GM18909 (cell line): ENCODE measurements at regions not wholly inside any gene's neighbourhood (a gene's known extent, or its start where the extent isn't known, plus 50 kb on each side); places are given as distances from the start of the nearest gene placed in this dataset.

Experiments
- ATAC-seq: cut with Tn5 transposase; IDR thresholded peaks from one replicate; pipeline ENCODE4 v1.9.1; 2021; ENCODE audit warnings: mild to moderate bottlenecking; ENCODE audit not compliant: unreplicated experiment, poor library complexity

- ATAC-seq, result no peak
These were observed 518.1 kb downstream of the HDGFL1 start for GRCh38 chr6:23087471-23087870.

- no peak for ATAC-seq
These were observed 519.4 kb downstream of the HDGFL1 start for GRCh38 chr6:23088761-23089160.

- ATAC-seq, result no peak
These were observed 520.6 kb downstream of the HDGFL1 start for GRCh38 chr6:23089981-23090380.

- no peak for ATAC-seq
These were observed 522.4 kb downstream of the HDGFL1 start for GRCh38 chr6:23091795-23092194.

GRCh38 chr6:23096876-23097275, 527.5 kb downstream of the HDGFL1 start:
- no peak for ATAC-seq

GRCh38 chr6:23097566-23097965, 528.2 kb downstream of the HDGFL1 start:
- no peak for ATAC-seq

GRCh38 chr6:23106951-23107350, 537.6 kb downstream of the HDGFL1 start:
- ATAC-seq, result no peak

GRCh38 chr6:23111984-23112383, 542.6 kb downstream of the HDGFL1 start:
- no peak for ATAC-seq

- no peak for ATAC-seq
These were observed 545.6 kb downstream of the HDGFL1 start for GRCh38 chr6:23114812-23115504.

GRCh38 chr6:23137611-23138010, 568.2 kb downstream of the HDGFL1 start:
- no peak for ATAC-seq

GRCh38 chr6:23140871-23141270, 571.5 kb downstream of the HDGFL1 start:
- no peak for ATAC-seq

GRCh38 chr6:23145781-23146180, 576.4 kb downstream of the HDGFL1 start:
- ATAC-seq, result no peak

GRCh38 chr6:23154159-23154558, 584.8 kb downstream of the HDGFL1 start:
- ATAC-seq, result no peak

GRCh38 chr6:23170049-23170448, 600.7 kb downstream of the HDGFL1 start:
- no peak for ATAC-seq

- ATAC-seq, result no peak
These were observed 603.9 kb downstream of the HDGFL1 start for GRCh38 chr6:23173234-23173633.

GRCh38 chr6:23174781-23175361, 605.5 kb downstream of the HDGFL1 start:
- no peak for ATAC-seq

GRCh38 chr6:23175391-23175790, 606.0 kb downstream of the HDGFL1 start:
- no peak for ATAC-seq

GRCh38 chr6:23176471-23176870, 607.1 kb downstream of the HDGFL1 start:
- no peak for ATAC-seq

GRCh38 chr6:23176883-23177282, 607.5 kb downstream of the HDGFL1 start:
- no peak for ATAC-seq

- ATAC-seq, result no peak
These were observed 608.4 kb downstream of the HDGFL1 start for GRCh38 chr6:23177806-23178205.

GRCh38 chr6:23179994-23180393, 610.6 kb downstream of the HDGFL1 start:
- ATAC-seq, result no peak
